Osteocyte (in vitro differentiated cells): ENCODE measurements at regions not wholly inside any gene's neighbourhood (a gene's known extent, or its start where the extent isn't known, plus 50 kb on each side); places are given as distances from the start of the nearest gene placed in this dataset.

Experiments
- DNase-seq: peaks from one replicate; pipeline ENCODE4 v3.0.0; 2021; ENCODE audit warnings: mixed read lengths; ENCODE audit not compliant: unreplicated experiment; ENCODE audit errors: extremely low spot score
- H3K27ac Mint-ChIP-seq: one replicate; pipeline ENCODE4 v1.8.0; 2021; ENCODE audit warnings: mild to moderate bottlenecking, mixed read lengths; ENCODE audit not compliant: unreplicated experiment
- H3K27me3 Mint-ChIP-seq: one replicate; pipeline ENCODE4 v1.8.0; 2021; ENCODE audit warnings: mixed read lengths; ENCODE audit not compliant: unreplicated experiment
- H3K36me3 Mint-ChIP-seq: one replicate; pipeline ENCODE4 v1.8.0; 2021; ENCODE audit warnings: mixed read lengths; ENCODE audit not compliant: unreplicated experiment
- H3K4me1 Mint-ChIP-seq: one replicate; pipeline ENCODE4 v1.8.0; 2021; ENCODE audit warnings: mixed read lengths; ENCODE audit not compliant: unreplicated experiment
- H3K4me3 Mint-ChIP-seq: one replicate; pipeline ENCODE4 v1.8.0; 2021; ENCODE audit warnings: mild to moderate bottlenecking, moderate library complexity, mixed read lengths; ENCODE audit not compliant: unreplicated experiment
- H3K9me3 Mint-ChIP-seq: one replicate; pipeline ENCODE4 v1.8.0; 2021; ENCODE audit warnings: mixed read lengths; ENCODE audit not compliant: unreplicated experiment
- CTCF ChIP-seq: fragments of 200-600 bp; sonication (generic); IDR thresholded peaks from 2 replicates; pipeline ENCODE4 v1.5.0; 2021; ENCODE audit warnings: antibody characterized with exemption, mild to moderate bottlenecking, moderate library complexity

- peaks cover 2% of the 10 kb centered on the region for H3K4me1 Mint-ChIP-seq
- no peak for TF ChIP-seq CTCF
- peaks cover 3% of the 10 kb centered on the region for H3K27me3 Mint-ChIP-seq
- no peak overlapping the region for H3K27ac Mint-ChIP-seq
- no peaks in the 10 kb centered on the region for H3K36me3 Mint-ChIP-seq
- H3K9me3 Mint-ChIP-seq = no peaks in the 10 kb centered on the region
- no peak overlapping the region for H3K4me3 Mint-ChIP-seq
- no peak for DNase-seq
These were observed 51.5 kb upstream of the ARID1B start for GRCh38 chr6:156725712-156726111.

- H3K4me3 Mint-ChIP-seq = no peak overlapping the region
- no peak for DNase-seq
- H3K4me1 Mint-ChIP-seq = peaks cover 3% of the 10 kb centered on the region
These were observed 56.2 kb upstream of the ARID1B start for GRCh38 chr6:156720691-156721685.

GRCh38 chr6:156719720-156720563 is 57.2 kb upstream of the ARID1B start:
- H3K9me3 Mint-ChIP-seq = no peaks in the 10 kb centered on the region

More at GRCh38 chr6:156720691-156721685, 56.2 kb upstream of the ARID1B start:
- Mint-ChIP-seq H3K27me3 (peaks cover 5% of the 10 kb centered on the region), H3K27ac (peak overlapping the region; percentile 47), H3K36me3 (no peaks in the 10 kb centered on the region), H3K9me3 (no peaks in the 10 kb centered on the region)
- TF ChIP-seq CTCF = no peak

GRCh38 chr6:156719395-156719719 is 57.8 kb upstream of the ARID1B start:
- no peak for TF ChIP-seq CTCF
- Mint-ChIP-seq H3K4me3 (no peak overlapping the region), H3K27ac (peak overlapping the region; percentile 10), H3K4me1 (peaks cover 3% of the 10 kb centered on the region), H3K9me3 (no peaks in the 10 kb centered on the region), H3K36me3 (no peaks in the 10 kb centered on the region), H3K27me3 (peaks cover 16% of the 10 kb centered on the region)
- DNase-seq = no peak

More at GRCh38 chr6:156719720-156720563, 57.2 kb upstream of the ARID1B start:
- H3K36me3 Mint-ChIP-seq = no peaks in the 10 kb centered on the region
- TF ChIP-seq CTCF = no peak
- H3K4me1 Mint-ChIP-seq = peaks cover 3% of the 10 kb centered on the region
- no peak overlapping the region for H3K4me3 Mint-ChIP-seq
- peak overlapping the region; percentile 10 for H3K27ac Mint-ChIP-seq
- peaks cover 11% of the 10 kb centered on the region for H3K27me3 Mint-ChIP-seq
- DNase-seq = no peak
